ENCODE measurements at regions not wholly inside any gene's neighbourhood (a gene's known extent, or its start where the extent isn't known, plus 50 kb on each side); places are given as distances from the start of the nearest gene placed in this dataset.

GRCh38 chr2:57733956-57734355 lies 312.6 kb upstream of the VRK2 start:
- no peak for FAIRE-seq

DNA sequence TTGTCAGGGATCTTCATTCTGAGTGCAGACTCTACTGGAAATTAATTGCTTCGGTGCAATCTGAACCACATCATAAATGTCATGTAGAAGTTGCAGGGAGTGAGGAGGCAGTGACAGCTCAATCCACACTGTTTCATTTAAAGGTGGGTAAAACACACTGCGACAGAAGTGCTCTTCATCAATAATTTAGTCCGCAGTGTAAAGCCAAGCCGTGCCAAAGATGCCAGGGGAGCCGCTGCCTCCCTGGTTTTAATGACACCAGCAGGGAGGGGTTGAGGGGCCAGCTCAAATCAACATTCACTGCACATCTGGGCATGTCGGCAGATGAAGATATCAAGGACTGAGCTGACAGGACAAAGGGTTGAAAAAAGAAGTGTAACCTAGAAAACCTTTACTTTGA lies 305.7 kb upstream of the VRK2 start:
- no peak for FAIRE-seq

GRCh38 chr2:57753636-57754035 lies 293.0 kb upstream of the VRK2 start:
- FAIRE-seq, result peak; percentile 75

GRCh38 chr2:57758686-57759085 lies 287.9 kb upstream of the VRK2 start:
- FAIRE-seq, result no peak

GRCh38 chr2:57759131-57759530 lies 287.5 kb upstream of the VRK2 start:
- no peak for FAIRE-seq

GRCh38 chr2:57759822-57760300 lies 286.7 kb upstream of the VRK2 start:
- no peak for FAIRE-seq

- FAIRE-seq, result no peak
Observed at GRCh38 chr2:57760381-57760801, 286.2 kb upstream of the VRK2 start.

- no peak for FAIRE-seq
Observed at GRCh38 chr2:57776916-57777315, 269.7 kb upstream of the VRK2 start.

- no peak for FAIRE-seq
Observed at GRCh38 chr2:57782587-57782986, 264.0 kb upstream of the VRK2 start.

DNA sequence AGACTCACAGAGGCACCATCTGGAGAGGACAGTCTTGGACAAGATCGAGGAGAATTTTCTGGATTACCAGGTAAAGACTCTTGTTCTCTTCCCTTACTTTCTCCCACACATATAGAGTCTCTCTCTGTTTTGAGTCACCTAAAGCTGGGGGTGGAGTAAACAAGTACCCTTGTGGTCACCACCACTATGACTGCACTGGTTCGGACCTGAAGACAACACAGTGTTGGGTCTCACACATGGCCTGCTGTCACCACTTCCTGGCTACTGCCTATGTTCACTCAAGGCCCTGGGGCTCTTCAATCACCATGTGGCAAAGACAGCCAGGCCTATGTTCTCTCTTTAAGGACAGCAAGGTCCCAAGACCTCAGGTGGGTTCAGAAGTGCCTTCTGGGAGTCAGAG lies 253.3 kb upstream of the VRK2 start:
- FAIRE-seq, result no peak

DNA sequence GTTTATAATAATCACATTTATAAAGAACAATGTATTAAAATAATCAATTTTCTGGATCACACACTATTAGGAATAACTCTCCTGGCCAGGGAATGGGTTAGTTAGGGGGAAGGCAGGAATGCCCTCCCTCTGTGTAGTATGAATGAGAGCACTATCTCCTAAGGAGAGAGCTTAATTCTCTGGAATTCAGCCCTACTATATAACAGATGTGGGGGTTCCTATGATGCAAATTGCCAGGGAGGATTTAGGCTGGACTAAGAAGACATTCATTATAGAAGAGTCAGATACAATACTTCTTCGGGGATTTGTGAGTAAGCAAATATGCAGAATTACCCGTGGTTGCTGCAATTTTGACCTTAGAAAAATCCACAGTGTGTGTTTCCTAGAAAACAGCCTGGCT lies 250.1 kb upstream of the VRK2 start:
- no peak for FAIRE-seq

GRCh38 chr2:57798346-57798745 lies 248.3 kb upstream of the VRK2 start:
- no peak for FAIRE-seq

GRCh38 chr2:57802243-57802642 lies 244.4 kb upstream of the VRK2 start:
- FAIRE-seq, result no peak

- FAIRE-seq, result no peak
Observed at GRCh38 chr2:57804971-57805370, 241.6 kb upstream of the VRK2 start.

DNA sequence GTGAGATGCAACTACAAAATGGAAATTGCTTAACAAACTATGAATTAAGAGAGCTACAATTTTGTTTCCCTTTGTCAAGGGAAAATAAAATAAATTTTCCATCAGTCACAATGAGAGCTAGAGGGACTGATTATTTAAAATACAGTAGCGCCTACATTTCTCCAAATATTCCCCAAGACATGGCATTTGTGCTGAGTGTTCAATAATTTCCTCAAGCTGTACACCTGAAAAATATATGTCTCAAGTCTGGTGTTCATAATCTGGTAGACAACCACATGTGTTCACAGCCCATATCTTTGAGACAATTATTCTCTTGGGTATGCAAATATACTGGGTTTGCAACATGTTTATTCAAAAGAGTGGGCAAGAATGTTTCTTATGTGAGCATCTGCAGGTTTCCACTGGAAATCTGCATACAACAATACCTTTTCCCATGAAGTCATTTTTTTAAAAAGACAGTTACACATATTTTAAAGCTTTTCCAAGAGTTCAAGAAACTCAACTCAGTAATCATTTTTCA lies 240.1 kb upstream of the VRK2 start:
- no peak for FAIRE-seq

- no peak for FAIRE-seq
Observed at GRCh38 chr2:57809230-57809629, 237.4 kb upstream of the VRK2 start.

DNA sequence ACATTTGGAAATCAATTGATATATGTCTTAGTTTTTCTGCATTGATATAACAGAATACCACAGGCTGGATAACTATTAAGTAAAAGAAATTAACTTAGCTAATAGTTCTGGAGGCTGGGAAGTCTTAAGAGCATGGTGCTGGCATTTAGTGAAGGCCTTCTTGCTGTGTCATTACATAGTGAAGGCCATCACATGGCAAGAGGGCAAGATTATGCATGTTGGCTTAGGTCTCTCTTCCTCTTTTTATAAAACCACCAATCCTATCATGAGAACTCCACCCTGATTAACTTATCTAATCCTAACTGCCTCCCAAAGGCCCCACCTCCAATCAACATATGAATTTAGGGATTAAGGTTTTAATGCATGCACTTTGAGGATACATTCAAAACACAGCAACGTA lies 225.5 kb upstream of the VRK2 start:
- FAIRE-seq, result no peak

- FAIRE-seq, result no peak
Observed at GRCh38 chr2:57828221-57828620, 218.4 kb upstream of the VRK2 start.

- FAIRE-seq, result no peak
Observed at GRCh38 chr2:57834666-57835065, 211.9 kb upstream of the VRK2 start.

GRCh38 chr2:57842531-57842930 lies 204.1 kb upstream of the VRK2 start:
- no peak for FAIRE-seq

GRCh38 chr2:57843158-57843557 lies 203.4 kb upstream of the VRK2 start:
- FAIRE-seq, result no peak

- no peak for FAIRE-seq
Observed at GRCh38 chr2:57848723-57849122, 197.9 kb upstream of the VRK2 start.

DNA sequence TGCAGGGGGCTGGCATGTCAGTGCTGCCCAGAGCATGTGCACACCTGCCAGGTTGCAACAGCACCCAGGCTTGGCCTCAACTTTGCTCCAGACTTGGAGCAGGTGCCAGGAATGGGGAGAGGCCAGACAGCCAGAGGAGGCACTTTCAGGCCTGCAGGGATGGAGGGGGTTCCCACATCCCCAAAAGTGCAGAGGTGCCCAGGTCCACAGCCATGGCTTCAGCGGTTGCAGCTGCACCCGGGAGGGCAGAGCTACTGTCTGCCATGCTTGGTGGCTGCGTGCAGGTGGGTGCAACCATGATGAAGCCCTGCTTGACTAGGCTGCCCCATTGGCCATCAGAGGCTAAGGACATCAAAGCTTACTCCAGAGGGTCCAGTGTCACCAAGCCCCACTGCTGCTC lies 196.8 kb upstream of the VRK2 start:
- FAIRE-seq, result no peak

- FAIRE-seq, result no peak
Observed at GRCh38 chr2:57850415-57851130, 196.0 kb upstream of the VRK2 start.

GRCh38 chr2:57855212-57855611 lies 191.4 kb upstream of the VRK2 start:
- no peak for FAIRE-seq

Data from TTC549 (cell line).